Stimulated activated CD4-positive, alpha-beta T cell treated with anti-CD3 and anti-CD28 coated beads, Interleukin-1b, Interleukin-23, amount 100 ng/mL, for 24 hours (primary cell): ENCODE measurements at regions not wholly inside any gene's neighbourhood (a gene's known extent, or its start where the extent isn't known, plus 50 kb on each side); places are given as distances from the start of the nearest gene placed in this dataset.

Experiments used
- DNase-seq, 4 experiments: peaks; one replicate each; pipeline ENCODE4 v3.0.0-alpha.2; 2020; ENCODE audit warnings: low read depth in 4 of 4, low spot score in 1 of 4

DNA sequence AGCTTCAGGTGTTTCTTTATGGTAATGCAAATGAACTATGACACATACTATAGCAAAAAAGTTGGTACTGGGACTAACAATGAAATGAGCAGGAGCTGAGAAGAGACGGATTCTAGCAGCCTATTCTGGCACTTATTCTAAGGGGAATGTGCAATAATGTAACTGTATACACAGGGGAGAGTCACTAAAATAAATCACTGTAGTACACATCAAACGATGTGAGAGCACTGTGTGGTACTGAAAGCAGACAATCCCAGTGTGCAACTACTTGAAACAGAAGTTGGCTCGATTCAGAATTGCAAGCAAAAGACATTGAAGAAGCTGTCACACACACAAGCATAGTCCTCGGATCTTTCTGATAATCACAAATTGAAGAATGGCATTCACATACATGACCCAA, 1713.0 kb upstream of the CDH9 start:
- DNase-seq: no peak

DNA sequence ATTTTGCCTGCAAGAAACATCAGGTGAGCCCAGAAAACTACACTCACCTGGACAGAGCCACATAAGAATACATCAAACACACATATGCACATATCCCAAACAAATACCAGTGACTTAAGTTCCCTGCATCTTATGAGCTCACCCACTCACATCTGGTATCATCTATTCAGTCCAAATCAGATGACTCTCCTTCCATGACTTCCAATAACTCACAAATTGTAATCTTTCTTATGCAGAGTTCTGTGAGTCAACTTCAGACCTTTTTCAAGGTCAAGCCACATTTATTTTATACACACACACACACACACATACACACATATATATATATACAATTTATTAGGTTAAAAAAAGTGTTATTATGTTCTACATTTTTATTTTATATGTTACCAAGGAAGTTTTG, 1711.9 kb upstream of the CDH9 start:
- DNase-seq: no peak

DNA sequence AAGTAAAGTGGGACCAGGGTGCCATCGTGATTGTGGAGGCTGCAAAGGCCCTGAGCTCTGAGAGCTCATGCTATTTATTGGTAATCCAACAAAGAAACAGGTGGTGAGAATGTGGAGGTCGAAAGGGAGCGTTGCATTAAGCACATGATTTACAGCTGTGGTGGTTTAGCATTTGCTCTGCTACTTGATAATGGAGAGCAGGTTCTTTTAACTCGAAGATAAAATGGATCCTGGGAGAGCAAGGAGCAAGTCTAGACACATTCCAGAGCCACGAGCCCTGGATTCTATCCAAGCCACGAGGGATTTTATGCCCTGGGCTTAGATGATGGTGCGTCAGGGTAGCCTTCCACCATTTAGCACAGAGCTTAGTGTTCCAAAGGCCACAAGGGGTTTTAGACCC, 1710.1 kb upstream of the CDH9 start:
- DNase-seq: no peak

DNA sequence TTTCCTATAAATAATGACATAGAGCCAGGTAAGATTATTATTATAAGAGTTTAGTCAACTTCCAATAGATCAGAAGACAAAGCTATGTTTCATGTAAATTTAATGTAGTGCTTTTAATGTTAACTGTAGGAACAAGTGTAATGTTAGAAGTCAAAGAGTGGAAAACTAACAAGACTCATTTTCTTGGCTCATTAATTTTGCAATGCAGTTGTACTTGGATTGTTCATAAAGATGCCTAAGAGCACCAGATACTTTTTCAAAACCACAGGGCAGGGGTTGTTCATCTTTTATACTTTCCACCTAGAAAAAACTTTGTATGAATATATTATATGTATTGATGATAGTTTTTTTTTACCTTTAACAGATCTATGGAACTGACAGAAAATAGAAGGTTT, 1705.3 kb upstream of the CDH9 start:
- no peak for DNase-seq

DNA sequence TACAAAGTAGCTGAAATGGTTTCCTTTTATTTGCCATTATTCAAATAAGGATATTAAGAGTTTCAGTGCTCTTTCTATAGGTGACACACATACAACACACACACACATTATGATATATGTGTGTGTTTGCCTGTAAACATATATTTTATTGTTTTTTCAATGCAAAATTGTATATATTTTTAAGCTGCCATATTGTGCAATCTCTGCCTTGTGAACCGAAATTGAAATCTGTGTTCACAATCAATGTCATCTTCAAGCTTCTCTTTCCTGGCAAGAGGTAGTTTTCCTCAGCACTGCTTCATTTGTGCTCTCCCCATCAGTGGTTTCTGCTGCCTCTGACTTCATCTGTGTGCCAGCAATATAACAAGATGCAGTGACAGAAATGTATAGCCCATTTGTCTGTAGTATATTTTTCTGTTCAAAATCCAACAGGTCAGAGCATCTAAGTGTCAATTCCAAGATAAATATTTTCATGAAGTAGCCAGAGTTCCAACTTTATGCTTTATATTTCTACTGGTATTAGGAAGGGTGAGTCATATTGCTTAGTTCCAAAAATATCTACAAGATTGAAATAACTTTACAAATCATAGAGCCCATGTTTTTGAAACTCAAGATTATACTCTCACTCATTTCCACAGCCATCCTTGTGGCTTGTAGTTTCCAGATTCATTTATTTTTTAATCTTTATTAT, 1704.8 kb upstream of the CDH9 start:
- no peak for DNase-seq

DNA sequence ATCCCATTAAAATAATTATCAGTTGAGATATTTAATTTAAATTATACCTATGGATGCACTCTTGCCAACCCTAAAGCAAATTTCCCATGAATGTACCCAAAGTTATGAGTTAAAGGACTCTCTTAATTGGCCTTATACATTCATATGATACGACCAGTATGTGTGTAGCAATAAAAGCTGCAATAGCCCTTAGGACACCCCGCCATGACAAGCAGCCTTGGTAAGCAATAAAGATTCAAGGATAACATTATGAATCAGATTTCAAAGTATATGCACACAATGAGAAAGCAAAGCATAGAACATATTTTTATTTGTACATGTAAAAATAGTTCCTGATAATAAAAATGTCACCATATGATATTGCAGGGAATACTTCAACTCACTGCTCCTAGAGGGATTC, 1699.3 kb upstream of the CDH9 start:
- no peak for DNase-seq

DNA sequence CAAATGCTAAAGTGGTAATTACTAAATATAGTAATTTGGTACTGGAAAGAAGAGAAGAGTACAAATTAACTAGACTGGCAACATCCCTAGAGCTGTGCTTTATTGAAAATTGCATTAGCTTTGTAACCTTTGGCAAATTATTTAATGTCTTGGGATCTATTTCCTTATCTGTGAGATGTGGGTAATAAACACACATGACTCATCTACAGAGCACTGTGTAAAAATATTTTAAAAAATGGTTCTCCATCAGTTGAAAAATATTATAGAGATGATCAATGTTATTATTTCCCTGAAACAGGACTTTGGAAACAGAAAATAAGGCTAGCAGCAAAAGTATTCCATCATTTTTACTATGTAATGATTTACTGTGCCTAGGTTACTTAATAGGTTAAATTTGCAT, 1698.8 kb upstream of the CDH9 start:
- DNase-seq: no peak

DNA sequence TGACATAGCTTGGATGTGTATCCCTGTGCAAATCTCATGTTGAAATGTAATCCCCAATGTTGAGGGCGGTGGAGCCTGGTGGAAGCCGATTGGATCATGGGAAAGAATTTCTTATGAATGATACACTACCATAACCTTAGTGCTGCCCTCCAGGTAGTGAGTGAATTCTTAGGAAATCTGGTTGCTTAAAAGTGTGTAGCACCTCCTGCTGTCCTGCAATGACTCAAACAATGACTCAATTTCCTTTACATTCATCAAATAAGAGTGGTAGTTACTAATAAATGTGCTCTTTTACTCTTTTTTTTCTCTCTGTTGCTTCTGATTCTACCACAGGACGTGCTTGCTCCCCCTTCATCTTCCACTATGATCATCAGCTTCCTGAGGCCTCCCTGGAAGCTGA, 1696.0 kb upstream of the CDH9 start:
- DNase-seq: no peak

DNA sequence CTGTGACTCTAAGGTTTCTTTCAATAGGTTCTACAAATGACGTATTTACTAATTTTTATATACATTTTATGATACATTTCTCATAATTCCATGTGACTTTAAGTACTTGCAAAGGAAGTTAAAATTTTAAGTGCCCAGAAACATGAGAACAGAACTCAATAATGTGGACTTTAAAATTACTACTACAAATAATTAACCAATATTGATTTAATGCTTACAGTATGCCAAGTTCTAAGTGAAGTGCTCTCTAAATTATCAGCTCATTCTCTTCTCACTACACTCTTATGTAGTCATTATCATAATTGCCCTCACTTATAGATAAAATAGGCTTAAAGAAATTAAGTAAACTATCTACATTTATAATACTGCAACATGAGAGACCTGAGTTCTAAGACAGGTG, 1690.7 kb upstream of the CDH9 start:
- DNase-seq: no peak

DNA sequence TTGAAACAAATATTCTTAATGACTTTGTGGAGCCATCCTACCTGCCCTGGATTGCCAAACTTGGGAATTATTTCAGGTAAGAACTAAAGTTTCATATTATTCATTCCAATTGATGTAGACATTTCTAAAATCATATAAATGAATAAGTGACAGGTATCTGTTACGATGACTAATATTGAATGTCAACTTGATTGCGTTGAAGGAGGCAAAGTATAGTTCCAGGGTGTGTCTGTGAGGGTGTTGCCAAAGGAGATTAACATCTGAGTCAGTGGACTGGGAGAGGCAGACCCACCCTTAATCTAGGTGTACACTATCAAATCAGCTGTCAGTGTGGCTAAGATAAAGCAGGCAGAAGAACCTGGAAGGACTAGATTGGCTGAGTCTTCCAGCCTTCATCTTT, 1688.4 kb upstream of the CDH9 start:
- DNase-seq: no peak

DNA sequence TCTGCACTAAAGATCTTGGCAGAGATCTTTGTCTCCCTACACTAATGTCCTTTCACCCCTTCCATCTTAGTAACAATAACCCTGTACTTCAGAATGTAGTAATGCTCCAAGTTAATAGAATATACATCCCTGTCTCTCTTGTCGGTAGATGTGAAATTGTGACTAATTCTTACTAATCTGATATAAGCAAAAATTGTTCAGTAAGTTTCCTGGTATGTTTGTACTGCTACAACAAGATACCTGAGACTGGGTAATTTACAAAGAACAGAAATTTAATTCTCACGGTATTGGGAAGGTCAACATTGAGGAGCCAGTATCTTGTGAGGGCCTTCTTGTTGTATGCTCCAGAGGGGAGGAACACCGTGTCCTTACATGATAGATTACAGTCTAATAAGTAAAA, 1686.6 kb upstream of the CDH9 start:
- no peak for DNase-seq

DNA sequence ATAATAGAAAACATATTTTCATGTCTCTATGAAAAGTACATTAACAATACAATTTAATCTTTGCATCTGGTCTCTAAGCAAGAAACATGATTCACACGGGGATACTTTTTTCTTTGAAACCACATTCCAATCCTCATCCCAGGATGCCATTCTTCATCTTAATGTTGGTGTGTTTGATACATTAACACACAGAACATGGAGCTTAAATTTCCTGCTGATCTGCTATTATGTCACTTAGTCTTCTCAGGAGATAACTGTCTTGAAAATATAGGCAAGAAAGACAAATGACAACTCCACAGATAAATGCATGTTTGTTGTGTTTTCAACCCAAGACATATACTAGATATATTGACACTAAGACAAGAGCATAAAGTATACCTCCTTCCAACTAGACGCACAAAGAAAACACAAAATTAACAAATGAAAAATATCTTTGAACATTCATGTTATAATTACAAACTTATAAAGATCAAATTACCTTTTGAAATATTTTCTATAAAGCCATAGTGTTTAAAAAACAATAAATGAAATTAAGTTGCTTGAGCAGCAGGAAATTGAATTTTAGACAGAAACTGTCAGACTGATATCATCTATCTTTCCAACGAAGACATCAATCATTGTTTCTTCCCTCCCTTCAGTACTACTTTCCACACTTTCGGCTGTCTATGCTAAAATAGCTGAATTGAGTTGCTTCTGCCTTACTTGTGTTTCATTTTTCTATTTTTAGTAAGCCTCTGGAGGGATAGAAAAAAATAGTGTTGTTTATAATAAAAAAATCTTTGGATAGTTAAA, 1676.7 kb upstream of the CDH9 start:
- no peak for DNase-seq

DNA sequence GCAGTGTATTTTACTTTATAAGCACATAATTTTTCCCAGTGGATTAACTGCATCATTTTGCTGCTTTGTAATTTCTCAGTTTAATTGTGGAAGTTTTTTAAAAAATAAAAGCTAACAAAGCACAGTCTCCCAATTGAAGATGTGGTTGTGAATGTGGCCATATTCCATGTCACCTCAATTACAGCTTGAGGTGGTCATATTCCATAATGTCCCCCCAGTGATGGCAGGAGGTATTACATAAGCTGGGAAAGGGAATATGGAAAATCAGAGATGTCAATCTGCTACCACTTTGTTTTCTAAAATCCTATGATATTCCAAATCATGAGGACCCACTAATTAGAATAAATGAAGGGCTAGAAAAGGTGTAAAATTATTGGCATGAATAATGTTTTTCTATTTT, 1672.0 kb upstream of the CDH9 start:
- DNase-seq: no peak

DNA sequence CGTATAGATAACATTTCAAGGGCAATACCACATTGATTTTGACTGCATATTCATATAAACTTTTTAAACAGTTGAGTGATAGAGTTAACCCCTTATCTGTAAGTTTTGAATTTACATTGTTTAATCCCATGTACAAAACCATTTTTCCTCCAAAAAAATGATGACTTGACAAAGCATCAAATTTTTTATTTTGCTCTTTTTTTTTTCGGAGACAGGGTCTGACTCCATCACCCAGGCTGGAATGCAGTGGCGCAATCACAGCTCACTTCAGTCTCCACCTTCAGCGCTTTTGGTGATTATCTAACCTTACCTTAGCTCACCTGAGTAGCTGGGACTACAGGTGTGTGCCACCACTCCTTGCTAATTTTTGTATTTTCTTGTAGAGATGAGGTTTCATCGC, 1670.1 kb upstream of the CDH9 start:
- DNase-seq: no peak

DNA sequence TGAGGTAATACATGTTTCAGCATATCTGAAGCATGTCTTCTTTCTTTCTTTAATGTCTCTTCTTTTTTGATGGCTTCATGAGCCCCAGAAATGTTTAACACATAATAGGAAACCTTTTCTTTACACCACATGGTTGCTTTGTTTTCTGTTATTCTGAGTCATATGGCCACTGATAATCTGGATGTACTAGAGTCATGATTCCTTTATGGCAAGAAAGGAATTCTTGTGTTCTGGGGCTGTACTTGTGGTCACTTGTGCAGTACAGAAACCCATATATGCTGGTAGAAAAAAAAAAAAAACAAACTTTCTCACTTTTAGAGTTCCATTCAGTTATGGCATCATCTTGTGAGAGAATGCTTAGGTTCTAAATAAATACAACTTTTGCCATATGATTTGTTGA, 1669.3 kb upstream of the CDH9 start:
- DNase-seq: no peak

DNA sequence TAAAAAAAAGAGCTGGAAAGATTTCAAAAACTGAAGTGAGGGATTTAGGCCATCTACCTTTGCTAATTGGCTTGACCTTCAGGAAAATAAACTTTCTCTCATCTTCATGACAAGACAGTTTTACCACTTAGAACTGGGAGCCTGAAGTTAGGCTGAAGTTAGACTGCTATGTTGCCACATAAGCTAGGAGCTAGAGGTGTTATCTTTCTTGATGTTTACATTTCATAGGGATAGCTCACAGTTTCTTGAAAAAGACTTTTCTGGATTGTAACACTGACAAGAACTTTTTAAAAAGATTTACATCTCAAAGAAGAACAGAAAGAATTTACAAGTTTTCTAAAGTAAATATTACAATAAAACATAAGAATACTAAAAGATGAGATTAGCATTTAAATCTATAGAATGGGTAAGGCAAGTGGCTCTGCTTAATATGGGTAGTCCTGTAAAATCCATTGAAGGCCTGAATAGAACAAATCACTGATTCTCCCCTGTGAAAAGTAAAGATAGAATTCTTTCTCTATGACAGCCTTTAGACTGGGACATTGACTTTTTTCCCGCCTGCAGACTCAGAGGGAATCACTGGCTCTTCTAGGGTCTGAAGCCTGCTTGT, 1665.4 kb upstream of the CDH9 start:
- DNase-seq: no peak

DNA sequence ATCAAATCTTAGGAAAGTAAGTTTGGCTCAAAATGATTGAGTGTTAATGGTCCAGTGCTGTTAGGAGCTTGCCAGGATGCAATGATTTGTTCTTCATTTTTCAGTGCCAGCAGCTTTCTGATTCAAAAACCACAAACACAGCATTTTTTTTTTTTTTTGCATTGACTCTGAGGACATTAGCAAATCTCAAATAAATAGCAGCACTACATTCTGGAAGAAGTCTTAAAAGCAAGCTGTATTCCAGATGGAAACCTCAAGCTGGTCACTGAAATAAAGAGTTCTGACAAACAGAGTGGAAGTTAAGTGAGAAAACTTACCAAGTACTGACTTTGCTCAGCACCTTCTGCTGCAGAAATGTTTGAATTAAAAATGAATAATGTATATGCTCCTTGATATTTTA, 1653.1 kb upstream of the CDH9 start:
- no peak for DNase-seq

DNA sequence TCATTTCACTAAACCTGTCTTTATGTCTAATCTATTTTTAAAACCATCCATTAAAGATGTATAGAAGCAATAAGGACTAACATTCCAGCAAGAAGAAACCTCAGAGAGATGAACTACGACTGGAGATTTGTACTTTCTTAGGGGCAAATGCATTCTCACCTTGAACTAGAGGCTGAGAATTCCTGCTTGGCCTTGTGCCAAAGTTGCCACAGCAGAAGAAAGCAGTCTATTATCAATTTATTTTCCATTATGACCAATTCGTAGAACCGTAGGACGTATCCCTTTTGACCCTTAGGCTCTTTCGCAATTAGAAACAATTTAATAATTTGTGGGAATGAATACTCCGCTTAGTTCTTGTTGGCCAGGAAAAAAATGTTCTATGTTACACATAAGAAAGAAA, 1647.4 kb upstream of the CDH9 start:
- DNase-seq: no peak

DNA sequence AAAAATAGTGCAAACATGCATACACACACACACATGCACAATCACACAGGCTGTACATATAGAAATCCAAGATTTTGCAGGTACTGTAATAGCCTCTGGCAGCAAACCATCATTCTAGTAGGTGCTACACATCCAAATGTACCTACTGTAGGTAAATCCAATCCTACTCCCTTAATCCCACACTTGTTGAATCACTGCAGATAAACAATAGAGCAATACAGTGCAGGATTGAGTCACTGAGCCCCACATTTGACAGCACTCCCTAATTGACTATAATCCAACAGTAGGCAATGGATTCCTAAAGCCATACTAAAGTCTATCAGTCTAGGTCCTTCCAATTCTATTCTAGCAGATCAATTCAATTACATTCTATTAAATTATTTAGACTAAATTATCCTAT, 1640.5 kb upstream of the CDH9 start:
- DNase-seq: no peak

DNA sequence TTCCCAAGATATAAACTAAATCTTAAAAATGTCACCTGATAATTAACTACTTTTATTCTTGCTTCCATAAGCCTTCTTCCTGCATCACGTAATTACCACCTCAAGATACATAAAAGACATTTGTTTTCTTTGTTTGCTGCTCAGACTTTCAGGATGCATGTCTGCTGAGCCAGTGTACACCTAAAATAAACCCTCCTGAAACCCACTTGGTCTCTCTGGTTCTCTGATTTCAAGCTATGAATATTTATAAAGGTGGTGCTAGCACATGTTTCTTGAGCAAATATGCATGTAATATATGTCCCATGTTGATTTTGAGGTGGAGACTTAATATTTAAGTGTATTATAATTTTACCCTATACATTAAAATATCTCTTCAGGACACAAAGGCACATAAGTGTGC, 1627.7 kb upstream of the CDH9 start:
- no peak for DNase-seq

DNA sequence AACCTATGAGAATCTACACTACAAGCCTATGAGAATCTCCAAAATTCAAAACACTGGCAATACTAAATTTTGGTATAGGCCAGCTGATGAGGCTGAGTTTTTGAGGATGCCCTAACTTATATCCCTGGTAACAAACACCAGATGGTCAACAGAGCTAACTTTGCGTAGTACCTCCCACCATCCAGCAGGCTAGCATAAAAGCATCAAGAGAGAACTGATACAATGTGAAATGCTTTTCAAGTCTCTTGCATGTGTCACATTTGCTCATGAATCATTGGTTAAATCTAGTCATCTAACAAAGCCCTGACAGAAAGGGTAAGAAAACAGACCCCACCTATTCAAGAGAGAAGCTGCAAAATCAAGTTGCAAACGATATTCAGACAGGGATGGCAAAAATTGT, 1609.7 kb upstream of the CDH9 start:
- no peak for DNase-seq

DNA sequence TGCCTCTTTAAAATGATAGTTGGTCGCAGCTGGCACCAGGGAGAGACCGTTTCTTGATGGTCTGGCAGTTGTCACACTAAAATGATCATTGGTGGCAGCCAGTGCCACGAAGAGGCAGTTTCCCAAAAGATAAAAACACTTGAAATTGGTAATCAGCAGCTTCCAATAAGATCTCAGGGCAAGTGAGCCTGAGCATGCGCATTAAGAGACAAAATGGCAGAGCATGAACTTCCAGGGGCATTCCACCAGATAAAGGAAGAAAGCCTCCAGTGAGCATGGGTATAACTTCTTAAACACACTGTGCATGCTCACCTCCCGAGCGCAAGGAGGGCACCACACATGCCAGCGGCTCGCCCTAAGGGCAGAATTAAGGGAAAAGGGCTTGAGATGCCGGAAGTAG, 1594.2 kb upstream of the CDH9 start:
- DNase-seq: no peak

DNA sequence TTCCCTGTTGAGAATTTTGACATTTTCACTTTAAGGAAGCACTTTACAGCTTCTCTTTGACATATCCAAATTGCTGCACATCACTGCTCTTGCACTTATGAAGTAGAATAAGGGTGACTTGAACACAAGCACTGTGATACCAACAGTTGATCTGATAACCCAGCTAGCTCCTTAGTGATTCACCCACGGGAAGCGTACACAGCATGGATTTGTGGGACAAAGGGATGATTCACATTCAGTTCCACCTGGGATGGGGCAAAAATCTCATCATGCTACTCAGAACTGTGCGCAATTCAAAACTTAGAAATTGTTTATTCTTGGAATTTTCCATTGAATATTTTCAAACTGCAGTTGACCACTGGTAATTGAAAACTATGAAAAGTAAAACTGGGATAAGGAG, 1565.5 kb upstream of the CDH9 start:
- DNase-seq: no peak
